DMS153 treated with DMSO at 0.1 percent for 48 hours (cell line): ENCODE measurements at regions not wholly inside any gene's neighbourhood (a gene's known extent, or its start where the extent isn't known, plus 50 kb on each side); places are given as distances from the start of the nearest gene placed in this dataset.

Source experiments
- DNase-seq: peaks from one replicate; lab custom pipeline; 2025; ENCODE audit not compliant: unreplicated experiment; lab: John Stamatoyannopoulos, UW

DNA sequence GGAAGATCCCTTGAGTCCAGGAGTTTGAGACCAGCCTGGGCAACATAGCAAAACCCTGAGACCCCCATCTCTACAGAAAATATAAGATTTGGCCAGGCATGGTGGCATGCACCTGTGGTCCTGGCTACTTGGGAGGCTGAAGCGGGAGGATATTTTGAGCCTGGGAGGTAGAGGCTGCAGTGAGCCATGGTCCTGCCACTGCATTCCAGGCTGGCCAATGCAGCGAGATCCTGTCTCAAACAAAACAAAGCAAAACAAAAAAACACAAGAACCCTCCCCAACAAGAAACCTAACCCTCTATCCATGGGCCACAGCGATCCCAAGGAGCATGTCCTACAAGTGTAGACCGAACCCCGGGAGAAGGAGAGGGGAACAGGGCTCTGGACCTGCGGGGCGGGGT lies 133.3 kb downstream of the MGAT5B start:
- no peak for DNase-seq

DNA sequence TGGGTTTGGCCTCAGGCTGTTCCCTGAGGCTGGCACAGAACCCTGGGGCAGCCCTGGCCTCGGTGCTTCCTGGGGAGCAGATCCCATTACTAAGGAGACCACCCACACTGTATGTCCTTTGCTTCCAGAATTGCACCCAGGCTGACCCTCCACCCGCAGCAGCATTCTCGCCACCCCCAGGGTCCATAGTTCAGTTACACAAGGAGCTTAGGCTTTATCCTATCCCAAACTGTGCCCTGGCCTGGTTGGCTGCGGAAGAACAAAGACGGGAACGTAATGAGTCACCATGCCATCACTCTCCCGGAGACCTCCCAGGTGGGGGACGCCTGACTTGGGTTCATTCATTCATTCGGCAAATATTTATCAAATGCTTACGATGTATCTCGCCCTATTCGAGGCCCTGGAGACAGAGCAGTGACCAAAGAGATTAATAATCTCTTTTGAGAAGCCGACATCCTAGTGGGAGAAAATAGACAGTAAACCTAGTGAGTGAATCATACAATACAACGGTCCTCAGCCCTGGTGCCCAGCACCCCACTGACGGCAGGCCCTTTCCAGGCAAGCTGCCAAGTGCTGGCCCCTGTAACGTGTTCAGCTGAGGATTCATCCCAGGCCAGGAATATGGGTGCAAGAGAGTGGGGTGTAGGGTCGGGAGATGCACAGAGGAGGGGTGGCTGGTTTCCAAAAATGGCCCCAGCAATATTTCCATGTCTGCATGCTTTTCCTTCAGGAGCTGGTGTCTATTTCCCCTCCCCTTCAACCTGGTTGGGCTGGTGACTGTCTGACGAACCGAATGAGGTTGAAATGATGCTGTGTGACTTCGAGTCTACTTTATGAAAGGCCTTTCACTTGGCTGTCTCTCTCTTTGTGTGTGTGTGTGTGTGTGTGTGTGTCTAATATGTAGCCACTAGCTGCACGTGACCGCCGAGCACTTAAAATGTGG lies 134.2 kb downstream of the MGAT5B start:
- no peak for DNase-seq

DNA sequence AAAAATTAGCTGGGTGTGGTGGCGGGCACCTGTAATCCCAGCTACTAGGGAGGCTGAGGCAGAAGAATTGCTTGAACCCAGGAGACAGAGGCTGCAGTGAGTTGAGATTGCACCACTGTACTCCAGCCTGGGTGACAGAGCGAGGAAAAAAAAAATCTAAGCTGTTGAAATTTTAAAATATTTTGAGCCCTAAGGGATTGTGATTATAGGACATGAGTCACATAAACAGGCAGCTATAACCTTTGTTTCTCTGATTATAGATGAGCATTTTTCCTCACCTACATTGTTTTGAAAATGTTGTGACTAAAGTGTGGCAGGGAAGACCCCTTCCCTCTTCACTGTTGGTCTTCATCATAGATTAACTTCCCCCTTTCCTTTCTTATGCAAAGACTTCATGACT lies 135.5 kb downstream of the MGAT5B start:
- no peak for DNase-seq

DNA sequence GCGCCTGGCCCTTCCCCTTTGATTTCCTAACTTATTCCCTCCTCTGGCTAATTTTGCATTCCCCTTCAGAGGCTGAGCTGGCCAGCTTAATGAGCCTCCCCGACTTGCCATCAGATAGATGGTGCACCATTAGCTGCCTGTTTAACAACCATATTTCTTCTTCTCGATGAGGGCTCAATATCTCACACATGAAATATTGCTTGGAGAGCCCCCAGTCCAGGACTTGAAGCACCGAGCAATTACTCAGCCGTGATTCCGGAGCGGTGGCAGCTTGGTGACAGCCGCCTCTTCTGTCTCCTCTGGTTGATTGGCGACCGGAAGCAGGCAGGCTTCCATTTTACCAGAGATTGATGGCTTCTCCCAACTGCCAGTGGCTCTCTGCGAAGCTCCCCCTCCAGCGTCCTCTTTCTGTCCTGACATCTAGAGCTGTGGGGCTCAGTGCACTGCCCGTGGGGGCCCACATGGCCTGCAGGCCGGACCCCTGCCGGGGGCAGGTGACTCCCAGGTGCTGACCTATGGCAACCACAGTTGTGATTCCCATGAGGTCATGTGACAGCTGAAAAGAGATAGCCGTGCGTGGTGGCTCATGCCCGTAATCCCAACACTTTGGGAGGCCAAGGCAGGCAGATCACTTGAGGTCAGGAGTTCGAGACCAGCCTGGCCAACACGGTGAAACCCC lies 133.7 kb upstream of the SEC14L1 start:
- no peak for DNase-seq

DNA sequence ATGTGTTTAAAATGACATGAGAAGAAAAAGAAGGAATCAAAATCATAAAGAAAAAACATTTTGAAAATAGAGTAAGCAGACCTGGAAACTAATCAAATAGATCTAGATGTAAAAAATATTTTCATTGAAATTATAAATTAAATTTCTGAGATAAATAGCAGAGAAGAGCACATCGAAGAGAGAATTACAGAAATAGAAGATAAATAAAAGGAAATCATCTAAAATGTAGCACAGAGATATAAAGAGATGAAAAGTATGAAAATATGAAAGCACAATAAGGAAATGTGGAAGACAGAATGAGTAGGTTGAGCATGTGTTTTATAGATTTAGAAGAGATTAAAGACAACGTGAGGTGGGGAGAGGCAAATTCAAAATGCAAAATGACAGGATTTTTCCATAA lies 130.9 kb upstream of the SEC14L1 start:
- DNase-seq, result no peak

DNA sequence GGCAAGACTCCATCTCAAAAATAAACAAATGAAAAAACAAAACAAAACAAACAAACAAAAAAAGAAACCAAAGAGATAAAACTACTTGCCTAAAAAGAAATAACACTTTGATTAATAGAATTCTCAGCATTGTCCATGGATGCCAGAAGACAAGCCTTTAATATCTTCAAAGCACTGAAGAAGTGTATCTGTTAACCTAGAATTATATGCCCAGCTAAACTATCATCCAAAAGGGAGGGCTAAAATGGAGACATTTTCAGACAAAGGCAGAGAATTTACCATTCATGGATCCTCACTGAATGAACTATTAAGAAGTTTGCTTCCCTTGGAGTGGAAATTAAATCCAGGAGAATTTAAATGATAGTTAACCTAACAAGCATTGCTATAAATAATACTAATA lies 130.1 kb upstream of the SEC14L1 start:
- no peak for DNase-seq

DNA sequence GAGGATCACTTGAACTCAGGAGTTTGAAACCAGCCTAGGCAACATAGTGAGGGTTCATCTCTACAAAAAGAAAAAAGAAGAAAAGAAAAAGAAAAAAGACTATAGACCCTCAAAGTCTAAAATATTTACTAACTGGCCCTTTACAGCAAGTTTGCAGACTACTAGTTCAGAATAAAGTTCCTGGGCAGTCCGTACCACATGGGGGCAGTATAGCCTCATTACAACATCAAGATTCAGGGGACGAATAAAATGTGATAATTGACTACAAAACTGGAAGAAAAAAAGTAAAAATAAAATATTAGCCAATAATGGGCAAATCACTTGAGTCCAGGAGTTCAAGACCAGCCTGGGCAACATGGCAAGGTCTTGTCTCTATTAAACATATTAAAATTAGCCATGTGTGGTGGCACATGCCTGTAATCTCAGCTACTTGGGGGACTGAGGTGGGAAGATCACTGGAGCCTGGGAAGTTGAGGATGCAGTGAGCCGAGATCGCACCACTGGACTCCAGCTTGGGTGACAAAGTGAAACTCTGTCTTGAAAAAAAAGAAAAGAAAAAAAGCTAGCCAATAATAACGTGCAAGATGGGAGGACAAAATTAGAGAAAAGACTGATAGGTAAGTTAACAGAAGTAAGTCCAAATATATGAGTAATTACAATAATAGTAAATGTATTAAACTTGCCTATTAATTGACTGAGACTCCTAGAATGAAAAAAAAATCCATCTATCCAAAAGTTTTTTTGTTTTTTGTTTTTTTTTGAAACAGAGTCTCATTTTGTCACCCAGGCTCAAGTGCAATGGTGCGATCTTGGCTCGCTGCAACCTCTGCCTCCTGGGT lies 129.4 kb upstream of the SEC14L1 start:
- peak; percentile 21 for DNase-seq

DNA sequence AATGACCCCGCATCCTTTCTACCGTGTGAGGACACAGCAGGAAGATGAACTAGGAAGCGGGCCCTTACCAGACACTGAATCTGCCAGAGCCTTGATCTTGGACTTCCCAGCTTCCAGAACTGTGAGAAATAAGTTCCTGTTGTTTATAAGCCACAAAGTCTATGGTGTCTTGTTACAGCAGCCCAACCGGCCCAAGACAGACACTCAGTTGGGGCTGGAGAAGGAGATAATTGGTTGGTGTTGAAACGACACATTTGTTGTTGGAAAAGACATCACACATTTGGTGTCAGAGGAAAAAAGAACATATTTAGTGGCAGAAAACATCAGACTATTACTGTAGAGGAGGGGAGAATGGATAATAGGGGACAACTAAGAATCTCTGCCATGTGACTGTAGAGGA lies 122.3 kb upstream of the SEC14L1 start:
- no peak for DNase-seq

DNA sequence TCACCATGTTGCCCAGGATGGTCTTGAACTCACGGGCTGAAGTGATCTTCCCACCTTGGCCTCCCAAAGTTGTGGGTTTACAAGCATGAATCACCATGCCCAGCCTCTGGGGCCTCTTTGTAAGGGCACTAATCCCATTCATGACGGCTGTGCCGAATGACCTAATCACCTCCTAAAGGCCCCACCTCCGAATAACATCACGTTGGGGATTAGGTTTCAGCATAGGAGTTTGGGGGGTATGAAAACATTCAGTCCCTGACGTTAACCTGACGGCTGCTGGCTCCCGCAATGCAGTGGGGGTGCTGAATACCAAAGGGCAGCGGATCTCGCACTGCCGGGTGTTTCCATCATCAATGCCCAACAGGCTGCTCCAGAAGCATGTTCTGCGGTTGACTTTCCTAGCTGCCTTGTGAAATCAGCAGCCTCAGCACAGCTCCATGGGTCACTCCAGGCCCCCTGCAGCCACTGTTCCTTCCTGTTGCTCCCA lies 120.8 kb upstream of the SEC14L1 start:
- no peak for DNase-seq

DNA sequence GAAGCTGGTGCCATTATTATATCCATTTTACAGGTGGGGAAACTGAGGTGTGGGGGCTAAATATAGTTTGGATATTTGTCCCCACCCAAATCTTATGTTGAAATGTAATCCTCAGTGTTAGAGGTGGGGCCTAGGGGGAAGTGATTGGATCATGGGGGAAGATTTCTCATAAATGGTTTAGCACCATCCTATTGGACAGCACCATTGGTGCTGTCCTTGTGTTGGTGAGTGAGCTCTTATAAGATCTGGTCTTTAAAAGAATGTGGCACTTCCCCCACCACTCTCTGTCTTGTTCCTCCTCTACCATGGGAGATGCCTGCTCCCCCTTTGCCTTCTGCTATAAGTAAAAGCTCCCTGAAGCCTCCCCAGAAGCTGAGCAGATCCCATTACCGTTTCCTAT lies 119.8 kb upstream of the SEC14L1 start:
- DNase-seq, result no peak

DNA sequence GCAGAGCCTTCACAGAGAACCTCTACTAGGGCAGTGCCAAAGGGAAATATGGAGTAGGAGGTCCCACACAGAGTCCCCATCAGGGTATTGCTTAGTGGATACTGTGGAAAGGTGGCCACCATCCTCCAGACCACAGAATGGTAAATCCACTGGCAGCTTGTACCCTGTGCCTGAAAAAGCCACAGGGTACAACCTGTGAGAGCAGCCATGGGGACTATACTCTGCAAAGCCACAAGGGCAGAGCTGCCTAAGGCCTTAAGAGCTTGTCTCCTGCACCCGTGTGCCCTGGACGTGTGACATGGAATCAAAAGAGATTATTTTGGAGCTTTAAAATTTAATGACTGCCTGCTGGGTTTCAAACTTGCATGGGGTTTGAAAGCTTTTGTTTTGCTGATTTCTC lies 118.0 kb upstream of the SEC14L1 start:
- no peak for DNase-seq

DNA sequence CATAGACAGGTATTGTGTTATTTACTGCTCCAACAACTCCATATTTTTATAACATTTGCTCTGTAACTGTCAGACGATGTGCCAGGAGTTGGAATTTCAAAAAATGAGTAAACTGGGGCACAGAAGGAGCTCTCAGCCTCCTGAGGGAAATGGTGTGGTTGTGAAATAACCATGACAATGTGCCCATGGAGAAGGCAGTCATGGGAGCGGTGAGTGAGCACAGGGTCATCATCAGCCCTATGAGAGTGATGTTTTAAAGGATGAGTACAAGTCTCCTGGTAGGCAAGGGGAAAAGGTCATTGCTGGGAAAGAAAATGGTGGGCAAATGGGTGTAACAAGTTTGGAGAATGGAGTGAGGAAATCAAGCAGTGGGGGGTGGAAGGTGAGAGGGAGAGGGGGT lies 115.0 kb upstream of the SEC14L1 start:
- DNase-seq, result no peak

DNA sequence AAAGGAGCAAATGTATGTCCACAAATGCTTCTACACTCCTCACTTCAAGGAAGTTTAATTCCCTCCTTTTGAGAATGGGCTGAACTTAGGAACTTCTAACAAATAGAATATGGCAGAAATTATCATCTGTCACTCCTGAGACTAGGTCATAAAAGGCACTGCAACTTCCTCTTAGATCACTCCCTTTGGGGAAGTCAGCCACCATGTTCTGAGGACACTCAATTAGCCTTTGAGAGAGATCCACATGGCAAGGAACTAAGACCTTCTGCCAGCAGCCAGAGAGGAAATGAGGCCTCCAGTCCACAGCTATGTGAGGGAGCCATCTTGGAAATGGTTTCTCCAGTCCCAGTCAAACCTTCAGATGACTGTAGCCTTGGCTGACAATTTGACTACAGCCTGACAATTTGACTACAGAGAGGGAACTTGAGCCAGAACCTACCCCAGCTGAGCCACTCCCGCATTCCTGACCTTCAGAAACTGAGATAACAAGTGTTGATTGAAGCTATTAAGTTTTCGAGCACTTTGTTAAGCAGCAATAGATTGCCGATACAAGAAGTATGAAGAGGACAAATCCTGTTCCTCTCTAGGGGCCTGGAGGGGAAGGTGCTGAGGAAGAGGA lies 113.4 kb upstream of the SEC14L1 start:
- DNase-seq, result no peak

DNA sequence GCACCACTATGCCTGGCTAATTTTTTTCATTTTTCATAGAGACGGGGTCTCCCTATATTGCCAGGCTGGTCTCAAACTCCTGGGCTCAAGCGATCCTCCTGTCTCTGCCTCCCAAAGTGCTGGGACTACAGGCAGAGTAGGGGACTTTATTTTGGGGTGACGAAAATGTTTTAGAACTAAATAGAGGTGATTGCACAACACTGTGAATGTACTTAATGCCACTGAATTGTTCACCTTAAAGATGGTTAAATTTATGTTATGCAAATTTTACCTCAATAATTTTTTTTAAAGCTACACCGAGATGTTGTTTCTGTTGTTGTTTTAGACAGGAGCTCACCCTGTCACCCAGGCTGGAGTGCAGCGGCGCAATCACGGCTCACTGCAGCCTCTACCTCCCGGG lies 111.9 kb upstream of the SEC14L1 start:
- DNase-seq, result no peak

DNA sequence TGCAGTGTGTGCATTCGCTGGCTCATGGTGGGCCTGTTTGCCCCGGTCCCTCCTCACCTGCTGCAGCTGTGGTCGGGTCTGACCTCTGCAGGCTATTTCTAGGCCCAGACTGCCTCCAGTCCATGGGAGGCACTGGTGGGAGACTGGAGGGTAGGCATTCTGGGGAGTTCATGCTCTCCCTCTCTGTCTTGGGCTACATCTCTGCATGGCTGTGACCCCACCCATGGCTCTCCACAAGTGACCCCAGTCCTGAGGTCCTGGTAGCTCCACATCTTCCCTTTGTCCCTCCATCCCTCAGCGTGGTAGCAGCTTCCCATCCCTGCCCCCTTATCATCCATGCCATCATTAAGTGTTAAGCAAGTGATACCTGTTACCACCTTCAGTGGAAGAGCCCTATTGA lies 107.8 kb upstream of the SEC14L1 start:
- no peak for DNase-seq

DNA sequence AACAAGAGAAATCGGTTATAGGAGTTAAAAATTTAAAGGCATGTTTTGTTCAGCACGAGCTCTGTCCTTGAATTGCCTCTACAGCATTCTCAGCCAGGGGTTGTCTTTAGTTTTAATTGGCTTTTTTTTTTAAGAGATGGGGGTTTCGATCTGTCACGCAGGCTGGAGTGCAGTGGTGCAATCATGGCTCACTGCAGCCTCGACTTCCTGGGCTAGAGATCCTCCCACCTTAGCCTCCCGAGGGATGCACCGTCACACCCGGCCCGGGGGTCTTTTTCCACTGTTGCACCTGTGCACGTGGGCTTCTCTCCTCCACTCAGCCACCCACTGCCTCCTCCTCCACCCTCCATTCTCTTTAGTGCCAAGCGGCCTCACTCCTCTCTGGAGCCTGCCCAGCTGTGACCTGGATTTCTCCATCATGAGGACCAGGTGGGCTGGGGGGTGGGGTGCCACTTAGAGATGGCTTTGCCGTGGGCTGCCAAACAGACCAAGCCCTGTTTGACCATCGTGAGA lies 106.8 kb upstream of the SEC14L1 start:
- DNase-seq, result no peak

DNA sequence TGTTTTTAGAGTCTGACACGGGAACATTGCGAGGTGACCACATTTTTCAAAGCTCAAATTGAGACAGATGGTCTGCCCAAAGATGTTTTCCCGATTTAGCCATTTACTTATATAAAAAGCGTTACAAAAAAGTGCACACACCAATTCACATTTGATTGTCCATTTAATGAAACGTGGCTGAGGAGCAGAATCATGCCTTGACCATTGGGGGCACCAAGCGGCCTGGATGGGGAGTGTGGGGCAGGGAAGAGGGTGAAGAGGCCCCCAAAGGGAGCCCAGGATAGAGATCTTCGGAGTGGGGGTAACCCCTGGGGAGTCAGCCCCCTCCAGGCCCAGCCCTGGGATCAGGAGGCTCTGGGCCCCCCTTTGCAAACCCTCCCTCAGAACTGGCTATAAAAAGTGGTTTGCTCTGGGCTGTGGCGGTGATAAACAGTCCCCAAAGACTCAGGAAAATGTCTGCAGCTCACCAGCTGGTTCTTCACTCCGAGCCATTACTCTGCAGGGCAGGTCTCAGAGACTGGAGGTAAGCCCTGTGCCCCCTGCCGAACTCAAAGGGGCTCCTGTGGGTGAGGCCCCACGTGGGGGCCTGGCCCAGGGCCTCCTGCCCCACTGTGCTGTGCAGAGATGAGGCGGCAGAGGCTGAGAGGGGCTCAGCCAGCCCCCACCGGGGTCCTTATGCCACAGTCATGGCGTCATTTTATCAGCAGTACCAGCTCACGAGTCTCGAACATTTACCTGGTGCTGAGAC lies 105.9 kb upstream of the SEC14L1 start:
- no peak for DNase-seq

DNA sequence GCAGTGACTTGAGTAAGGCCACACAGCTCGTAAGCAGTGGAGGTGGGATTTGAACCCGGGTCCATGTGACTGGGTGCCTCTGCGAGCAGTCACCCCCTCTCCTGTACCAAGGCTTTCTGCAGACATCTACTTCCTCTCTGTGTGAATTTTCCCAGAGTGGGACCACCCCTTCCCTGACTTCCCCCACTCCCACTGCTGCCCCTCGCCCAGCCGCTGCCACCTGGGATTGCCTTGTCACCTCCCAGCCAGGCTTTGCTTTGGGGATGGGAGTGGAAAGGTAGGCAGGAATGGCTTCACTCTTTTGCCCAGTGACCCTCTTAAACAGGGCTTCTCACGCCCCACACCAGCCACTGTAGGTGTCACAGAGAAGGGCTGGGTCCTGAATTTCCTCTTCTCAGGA lies 105.2 kb upstream of the SEC14L1 start:
- DNase-seq, result no peak

DNA sequence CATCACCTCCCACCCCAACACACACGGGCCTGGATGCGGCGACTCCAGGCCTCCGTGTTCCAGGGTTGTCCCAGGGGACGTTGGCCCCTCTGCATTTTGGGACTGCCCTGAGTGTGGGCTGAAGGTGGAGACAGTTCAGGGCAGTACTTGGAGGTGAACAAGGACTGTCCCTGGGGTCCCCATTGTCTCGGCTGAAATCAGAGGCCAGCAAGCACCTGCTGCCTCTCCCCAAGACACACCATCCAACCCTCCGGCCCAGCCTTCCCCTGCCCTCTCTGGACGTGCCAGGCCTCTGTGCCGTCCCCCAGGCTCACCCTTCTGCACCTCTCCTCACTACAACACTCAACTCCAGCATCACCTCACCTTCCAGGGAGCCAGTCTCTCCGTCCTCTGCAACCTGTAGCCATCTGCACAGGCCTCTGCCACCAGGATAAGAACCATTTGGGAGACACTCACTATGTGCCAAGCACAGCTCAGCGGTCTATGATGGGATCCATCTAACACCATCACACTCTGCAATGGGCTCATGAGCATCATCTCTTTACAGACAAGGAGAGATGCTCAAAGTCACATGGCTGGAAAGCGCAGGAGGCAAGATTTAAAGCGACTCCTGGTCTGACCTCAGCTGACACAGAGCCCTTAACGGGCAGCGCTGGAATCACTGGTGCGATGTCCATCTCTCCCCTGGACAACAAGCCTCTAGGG lies 104.5 kb upstream of the SEC14L1 start:
- DNase-seq, result no peak
